ENCODE measurements at regions not wholly inside any gene's neighbourhood (a gene's known extent, or its start where the extent isn't known, plus 50 kb on each side); places are given as distances from the start of the nearest gene placed in this dataset.

DNA sequence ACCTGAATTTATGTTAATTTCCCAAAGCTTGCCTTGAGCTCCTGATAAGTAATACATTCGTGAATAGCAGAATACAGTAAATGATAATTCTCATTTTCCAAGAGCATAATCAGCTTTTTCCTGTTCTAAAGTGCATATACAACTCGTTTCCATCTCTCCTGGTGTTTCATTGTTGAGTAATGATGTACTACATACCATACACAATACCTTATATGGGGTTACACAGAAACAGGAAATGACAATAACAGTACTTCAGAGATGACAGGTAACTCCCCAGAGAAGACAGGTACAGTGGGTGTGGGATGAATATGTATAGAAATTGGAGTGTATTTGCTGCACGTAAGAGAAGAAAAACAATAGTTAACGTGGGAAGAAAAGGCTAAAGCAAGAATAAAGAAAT is 287.1 kb downstream of the TENT4A start:
- in situ Hi-C loops (cut with HindIII; ENCODE audit: low sequenced_read_pairs) = no loop called here

GRCh38 chr5:7010591-7010990 is 297.4 kb downstream of the TENT4A start:
- in situ Hi-C loops (cut with HindIII; ENCODE audit: low sequenced_read_pairs) = no loop called here

DNA sequence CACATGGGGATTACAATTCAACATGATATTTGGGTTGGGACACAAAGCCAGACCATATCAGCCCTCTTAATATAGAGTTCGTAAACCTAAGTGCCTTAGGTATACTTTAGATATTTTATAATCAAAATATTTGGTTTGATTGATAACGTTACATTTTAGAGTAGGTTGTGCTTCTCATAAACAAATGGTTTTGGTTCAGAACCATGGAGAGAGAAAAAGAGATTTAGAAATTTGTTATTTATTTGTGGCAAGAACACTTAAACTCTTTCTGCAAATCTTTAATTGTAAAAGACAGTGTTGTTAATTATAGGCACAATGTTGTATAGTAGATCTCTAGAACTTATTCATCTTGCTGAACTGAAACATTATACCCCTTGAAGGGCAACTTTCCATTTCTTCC is 298.8 kb downstream of the TENT4A start:
- in situ Hi-C loops (cut with HindIII; ENCODE audit: low sequenced_read_pairs) = no loop called here

DNA sequence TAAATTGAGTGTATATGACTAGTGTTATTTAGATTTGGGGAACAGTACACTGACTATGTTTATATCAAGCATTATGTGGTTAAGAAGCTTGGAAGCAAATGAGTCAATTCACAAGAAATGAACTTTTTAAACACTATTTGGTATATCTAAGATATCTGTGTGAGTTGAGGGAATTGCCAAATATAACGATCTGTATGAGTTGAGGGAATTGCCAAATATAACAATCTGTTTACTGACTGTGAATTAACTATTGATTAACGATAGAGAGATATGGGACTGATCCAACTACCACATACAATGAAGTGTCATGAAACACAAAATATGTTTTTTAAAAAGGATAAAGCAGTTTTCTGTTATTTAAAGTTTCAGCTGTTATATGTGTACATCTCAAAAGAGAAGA is 301.4 kb downstream of the TENT4A start:
- in situ Hi-C loops (cut with HindIII; ENCODE audit: low sequenced_read_pairs) = no loop called here

DNA sequence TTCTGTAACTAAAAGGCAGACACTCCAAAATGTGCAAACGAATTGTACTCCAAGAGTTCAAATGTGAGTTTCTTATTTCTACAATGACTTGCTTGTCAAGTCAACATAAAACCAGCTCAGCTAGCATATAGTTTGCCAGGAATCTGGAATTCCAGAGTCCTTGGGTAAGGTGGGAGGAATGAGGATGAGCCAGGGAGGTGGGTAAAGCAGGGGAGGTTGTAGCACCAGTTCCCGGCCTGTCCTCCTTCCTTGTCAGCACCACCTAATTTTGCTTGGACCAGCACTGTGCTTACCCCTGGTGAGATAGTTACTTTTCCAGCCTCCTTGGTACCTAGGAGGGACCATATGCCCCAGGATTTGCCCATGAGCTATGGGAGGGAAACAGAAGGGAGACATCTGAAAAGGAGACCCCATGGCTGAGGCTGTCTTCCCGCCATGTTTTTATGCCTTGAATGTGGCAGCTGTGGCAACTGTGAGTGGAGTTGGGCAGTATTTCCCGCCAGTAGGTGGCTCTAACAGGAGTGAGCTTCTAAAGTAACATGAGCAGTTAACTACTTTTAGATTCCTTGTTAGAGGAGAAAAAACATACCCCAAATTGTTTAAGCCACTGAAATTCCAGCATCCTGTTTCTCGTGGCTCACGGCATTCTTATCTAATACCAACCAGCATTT is 302.5 kb downstream of the TENT4A start:
- in situ Hi-C loops (cut with HindIII; ENCODE audit: low sequenced_read_pairs) = no loop called here

DNA sequence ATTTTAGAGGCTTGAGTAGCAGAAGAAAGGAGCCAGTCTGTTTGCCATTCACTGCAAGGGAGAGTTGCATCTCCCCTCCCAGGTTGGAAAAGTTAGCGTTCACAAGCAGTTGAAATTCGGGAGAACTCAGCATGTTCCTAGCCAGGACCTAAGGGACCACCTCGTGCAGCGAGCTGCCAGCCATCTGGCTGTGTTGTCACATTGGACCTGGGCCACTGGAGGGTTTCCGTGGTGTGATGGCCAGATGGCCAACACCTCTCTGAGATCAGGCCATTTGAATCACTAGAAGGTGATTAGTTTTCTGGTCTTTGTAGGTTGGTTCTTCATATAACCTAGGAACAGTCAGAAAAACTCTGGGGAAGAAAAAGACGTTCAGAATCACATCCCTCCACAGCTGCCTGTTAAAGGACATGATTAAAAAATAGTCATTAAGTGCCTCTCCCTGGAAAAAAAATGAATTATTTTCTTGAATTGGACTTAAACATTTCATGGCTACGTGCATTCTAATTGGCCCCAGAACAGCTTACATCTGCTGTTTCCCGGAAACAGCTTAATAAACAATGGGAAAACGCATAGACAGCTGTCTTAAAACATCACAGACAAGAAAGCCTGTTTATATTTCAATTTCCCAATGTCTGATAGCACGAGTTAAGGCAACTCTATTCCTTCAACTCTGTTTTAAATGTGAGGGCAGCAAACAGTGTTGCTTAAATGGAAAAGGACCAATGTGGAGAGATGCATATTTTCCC is 303.9 kb downstream of the TENT4A start:
- in situ Hi-C loops (cut with HindIII; ENCODE audit: low sequenced_read_pairs) = no loop called here

- in situ Hi-C loops (cut with HindIII; ENCODE audit: low sequenced_read_pairs) = no loop called here
These were observed 305.0 kb downstream of the TENT4A start for GRCh38 chr5:7018198-7018597.

DNA sequence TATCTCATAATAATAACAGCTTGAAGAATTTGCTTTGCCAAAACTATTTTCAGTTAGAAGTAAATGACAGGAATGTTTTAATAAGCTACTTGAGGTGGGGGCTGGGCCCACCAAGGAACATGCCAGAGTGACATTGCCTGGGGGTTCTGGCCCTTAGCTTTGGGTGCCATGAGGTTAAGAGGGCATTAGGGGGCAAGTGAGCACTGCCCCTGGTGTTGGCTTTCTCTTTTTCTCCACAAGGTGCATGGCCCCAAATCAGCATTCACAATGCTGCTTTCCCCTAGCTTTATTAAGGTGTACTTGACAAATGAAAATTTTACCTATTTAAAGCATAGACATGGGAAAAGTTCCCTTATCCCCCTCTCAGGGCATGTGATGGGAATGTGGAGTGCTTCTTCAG is 305.4 kb downstream of the TENT4A start:
- in situ Hi-C loops (cut with HindIII; ENCODE audit: low sequenced_read_pairs) = no loop called here

- in situ Hi-C loops (cut with HindIII; ENCODE audit: low sequenced_read_pairs) = no loop called here
These were observed 323.1 kb downstream of the TENT4A start for GRCh38 chr5:7036192-7036835.

DNA sequence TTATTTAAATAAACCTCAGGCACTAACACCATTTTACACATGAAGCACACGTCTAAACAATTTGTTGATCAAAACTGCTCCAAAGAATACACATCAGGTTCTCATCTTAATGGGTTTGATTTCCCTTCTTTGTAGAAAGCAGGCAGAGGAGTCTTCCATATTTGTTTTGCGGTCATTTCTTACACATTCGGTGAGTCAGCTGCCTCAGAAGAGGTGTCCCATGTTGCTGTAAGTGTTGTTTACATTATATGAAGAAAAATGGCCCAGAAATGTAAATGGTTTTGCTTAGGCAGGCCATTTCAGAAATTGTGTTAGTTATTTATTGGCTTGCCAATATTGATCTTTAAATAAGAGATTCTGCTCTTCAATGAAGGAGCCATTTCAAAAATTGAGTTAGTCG is 325.8 kb downstream of the TENT4A start:
- in situ Hi-C loops (cut with HindIII; ENCODE audit: low sequenced_read_pairs) = no loop called here

- in situ Hi-C loops (cut with HindIII; ENCODE audit: low sequenced_read_pairs) = no loop called here
These were observed 326.9 kb downstream of the TENT4A start for GRCh38 chr5:7040111-7040510.

DNA sequence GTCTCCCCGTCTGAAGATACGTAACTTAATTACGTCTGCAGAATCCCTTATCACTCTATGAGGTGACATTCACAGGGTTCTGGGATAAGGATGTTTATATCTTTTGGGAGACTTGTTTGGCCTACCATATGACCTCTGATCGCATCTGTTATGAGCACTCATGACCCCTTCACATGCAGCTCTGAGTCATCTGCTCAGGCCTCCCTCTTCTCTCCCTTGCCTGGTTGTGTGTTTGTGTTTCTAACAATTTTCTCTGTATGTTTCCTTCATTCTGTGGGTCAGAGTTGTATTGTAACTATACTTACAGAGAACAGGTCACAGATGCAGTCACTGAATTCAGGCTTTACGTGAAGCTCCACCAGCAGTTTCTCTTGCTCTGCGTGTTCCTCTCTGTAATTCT is 330.6 kb downstream of the TENT4A start:
- in situ Hi-C loops (cut with HindIII; ENCODE audit: low sequenced_read_pairs) = no loop called here

DNA sequence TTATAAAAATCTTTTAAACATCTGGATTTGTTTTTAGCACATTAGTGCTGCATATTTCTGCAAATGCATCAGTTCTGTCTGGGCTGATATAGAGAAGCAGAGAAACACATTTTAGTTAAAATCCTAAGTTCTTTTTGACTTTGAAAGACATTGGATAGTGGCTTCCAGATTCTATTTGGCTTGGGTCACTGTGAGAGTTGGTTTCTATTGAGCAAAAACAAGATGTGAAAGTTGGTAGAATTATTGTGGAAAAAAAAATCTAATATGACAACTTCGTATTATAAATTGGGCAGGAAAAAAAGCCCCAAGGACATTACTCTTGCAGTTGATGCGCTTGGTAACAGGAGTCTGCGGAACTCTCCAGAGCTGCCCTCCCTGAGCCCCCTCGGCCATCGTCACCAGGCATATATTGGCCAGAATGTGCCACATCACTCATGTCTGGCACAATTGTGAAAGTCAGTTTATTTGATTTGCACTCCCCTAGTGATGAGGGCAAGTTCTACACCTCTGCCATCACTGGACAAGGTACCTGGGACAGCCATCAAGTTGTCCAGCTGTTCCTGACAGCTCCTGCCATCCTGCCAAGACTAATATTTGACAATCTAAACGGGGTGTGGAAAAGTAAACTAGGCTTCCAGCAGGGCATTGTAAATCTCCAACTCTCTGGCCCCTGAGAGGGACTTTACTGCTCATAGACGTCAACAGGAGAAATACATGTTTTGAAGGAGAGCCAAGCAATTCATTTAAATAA is 334.5 kb downstream of the TENT4A start:
- in situ Hi-C loops (cut with HindIII; ENCODE audit: low sequenced_read_pairs) = no loop called here

DNA sequence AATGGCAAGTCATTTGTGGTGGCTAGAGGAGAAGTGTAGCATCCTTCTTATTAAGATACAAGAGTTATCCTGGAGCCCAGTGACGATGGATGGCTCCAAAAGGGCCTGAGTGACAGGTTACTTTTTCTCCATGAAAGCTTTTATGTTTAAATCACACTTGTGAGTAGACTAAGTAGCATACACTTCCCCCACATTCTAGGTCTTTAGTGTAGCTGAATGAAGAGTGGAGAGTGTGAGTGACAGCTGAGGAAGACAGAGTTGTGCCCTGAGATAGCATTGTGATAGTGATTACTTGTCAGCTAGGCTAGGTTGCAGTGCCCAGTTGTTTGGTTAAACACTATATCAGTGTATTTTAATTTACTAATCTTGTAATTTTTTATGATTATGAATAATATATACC is 337.8 kb downstream of the TENT4A start:
- in situ Hi-C loops (cut with HindIII; ENCODE audit: low sequenced_read_pairs) = no loop called here

GRCh38 chr5:7053125-7053524 is 339.9 kb downstream of the TENT4A start:
- in situ Hi-C loops (cut with HindIII; ENCODE audit: low sequenced_read_pairs) = no loop called here

DNA sequence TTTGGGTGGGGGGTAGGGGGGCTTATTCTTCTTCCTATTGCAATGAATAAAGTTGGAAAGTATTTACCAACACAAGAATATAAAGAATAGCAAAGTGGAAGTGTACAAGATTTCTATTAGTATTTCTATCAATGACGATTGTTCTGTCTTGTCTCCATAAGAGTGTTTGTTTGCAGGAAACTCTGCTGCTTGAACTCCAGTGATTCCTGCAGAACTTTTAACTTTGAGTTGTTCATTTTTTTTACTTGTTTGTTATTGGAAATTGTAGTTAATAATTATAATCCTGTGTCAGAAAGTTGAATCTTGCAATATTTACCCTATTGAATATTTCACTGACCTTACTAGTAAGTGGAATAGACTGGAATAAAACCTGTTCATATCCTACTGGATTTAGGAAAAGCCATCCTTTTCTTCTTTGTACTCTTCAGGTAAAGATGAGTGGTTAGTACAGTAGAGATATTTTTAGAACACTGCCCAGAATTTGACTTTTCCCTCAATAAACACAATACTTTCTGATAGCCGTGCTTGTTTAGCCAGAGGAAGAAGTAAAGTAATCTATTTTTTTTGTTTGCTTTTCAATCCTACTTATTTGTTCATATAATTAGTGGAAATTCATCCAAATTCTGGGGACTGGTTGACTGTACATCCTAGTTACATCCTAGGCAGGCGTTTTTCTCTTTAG is 340.4 kb downstream of the TENT4A start:
- in situ Hi-C loops (cut with HindIII; ENCODE audit: low sequenced_read_pairs) = no loop called here

DNA sequence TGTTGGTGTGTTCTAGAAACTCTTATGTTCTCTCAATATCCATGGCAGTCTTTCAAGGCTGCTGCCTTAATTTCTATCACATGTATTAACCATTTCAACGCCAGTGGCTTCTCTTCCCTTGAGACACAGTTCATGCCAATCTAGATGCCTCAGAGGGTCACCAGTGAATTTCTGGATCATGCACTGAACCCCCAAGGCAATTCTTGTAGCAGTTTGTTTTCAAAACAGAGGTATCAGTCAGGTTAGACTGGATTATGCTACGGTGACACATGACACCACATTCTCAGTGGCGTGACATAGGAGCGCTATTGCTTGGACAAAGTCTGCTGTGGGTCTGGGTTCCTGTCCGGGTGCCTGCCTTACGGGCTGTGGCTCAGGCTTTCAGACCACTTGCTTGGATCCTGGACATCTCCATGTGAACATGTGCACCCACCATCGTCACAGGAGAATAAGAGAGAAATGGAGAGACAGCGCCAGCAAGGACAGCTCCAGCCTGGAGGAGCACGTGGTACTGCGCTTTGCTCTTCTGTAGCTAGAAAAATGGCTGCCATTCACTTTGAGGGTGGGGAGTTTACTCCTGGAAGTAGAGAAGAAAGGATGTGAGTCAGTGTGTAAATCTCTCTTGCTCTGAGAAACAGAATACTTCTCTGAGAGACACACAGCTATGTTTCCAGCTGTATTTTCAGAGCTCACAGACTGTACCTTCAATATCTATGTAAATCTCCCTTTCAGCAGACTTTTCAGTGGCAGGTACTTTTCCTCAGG is 329.3 kb upstream of the ADCY2 start:
- in situ Hi-C loops (cut with HindIII; ENCODE audit: low sequenced_read_pairs) = no loop called here

- in situ Hi-C loops (cut with HindIII; ENCODE audit: low sequenced_read_pairs) = no loop called here
These were observed 327.8 kb upstream of the ADCY2 start for GRCh38 chr5:7068156-7068555.

DNA sequence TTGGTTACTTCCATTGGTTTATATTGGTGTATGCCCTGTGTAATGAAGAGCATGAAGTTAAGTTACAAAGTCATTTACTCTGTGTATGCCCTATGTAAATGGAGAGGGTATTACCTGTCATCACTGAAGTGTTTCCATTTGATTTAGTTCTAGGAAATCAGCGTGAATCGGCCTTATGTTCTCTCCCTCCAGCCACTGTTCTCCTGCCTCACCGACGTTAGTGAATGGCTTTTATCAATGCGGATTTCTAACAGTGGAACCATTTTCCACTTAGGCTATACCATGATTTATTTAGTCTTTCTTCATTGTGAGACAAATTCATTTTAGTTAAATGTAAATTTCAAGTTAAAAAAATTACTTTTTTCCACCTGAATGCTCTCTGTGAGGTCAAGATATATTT is 327.0 kb upstream of the ADCY2 start:
- in situ Hi-C loops (cut with HindIII; ENCODE audit: low sequenced_read_pairs) = no loop called here

DNA sequence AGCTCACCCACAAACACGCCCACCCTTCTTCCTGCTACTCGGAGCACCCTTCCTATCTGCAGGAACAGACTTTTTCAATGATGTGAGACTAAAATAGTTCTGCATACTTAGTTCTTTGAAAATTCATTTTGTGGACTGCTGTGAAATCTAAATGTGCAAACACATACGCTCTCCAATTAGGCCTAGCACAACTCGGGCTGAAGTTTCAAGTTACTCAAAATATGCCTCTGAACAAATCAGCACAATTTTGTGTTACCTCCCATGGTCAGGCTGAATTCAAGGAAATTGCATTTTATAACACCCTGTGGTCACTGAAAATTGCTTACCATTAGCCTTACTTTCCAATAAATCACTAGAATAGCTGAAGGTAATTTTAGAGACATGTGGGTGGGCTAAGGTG is 323.8 kb upstream of the ADCY2 start:
- in situ Hi-C loops (cut with HindIII; ENCODE audit: low sequenced_read_pairs) = loop anchor here (10.0 kb wide), 1 partner anchor 73 kb away; no protein-coding TSS in a partner anchor

Measured in DLD1 (cell line).